SK-N-SH (cell line): ENCODE measurements at regions not wholly inside any gene's neighbourhood (a gene's known extent, or its start where the extent isn't known, plus 50 kb on each side); places are given as distances from the start of the nearest gene placed in this dataset.

Experiments
- CTCF ChIA-PET: fragments of 300-600, 350-600 bp; formaldehyde crosslinking; extraction: SDS; loops from one replicate; lab custom pipeline; 2021; lab: Yijun Ruan, JAX
- POLR2A ChIA-PET: fragments of 350-600 bp; sonication (Branson Sonifier 250); formaldehyde crosslinking; extraction: SDS; loops from one replicate; lab custom pipeline; 2020; ENCODE audit warnings: antibody characterized with exemption, inconsistent platforms; lab: Yijun Ruan, JAX
- DNase-seq: peaks from one replicate; pipeline ENCODE4 v3.0.0; 2012
- H2AFZ ChIP-seq: fragments of 200-600 bp; sonication (generic); 2 replicates; pipeline ENCODE4 v1.8.1; 2016; ENCODE audit warnings: antibody characterized with exemption, mild to moderate bottlenecking, low read depth
- H3F3A ChIP-seq: fragments of 200-600 bp; sonication (generic); replicated peaks from 2 replicates; pipeline ENCODE3; 2016; ENCODE audit warnings: antibody characterized with exemption, mild to moderate bottlenecking; ENCODE audit not compliant: insufficient read depth
- H3K27ac ChIP-seq, 2 experiments: fragments of 200-500 bp in 1 of 2; fragments of 200-600 bp in 1 of 2; sonication (Bioruptor generic) in 1 of 2; sonication (generic), shearing (Covaris generic) in 1 of 2; 2 replicates each; pipeline versions ENCODE4 v1.5.1 to v1.6.1; 2014 to 2016; ENCODE audit warnings: low read depth in 2 of 2, inconsistent platforms in 1 of 2, low read length in 1 of 2, mild to moderate bottlenecking in 1 of 2, mixed read lengths in 1 of 2
- H3K27me3 ChIP-seq: fragments of 200-600 bp; sonication (generic), shearing (Covaris generic); 2 replicates; pipeline ENCODE4 v1.6.1; 2016; ENCODE audit warnings: mixed run types; ENCODE audit not compliant: insufficient read depth
- H3K36me3 ChIP-seq, 2 experiments: fragments of 200-500 bp in 1 of 2; fragments of 200-600 bp in 1 of 2; sonication (Bioruptor generic) in 1 of 2; sonication (generic) in 1 of 2; replicated peaks in 1 of 2; 2 replicates each; pipeline versions ENCODE3 to v1.5.1; 2014 to 2016; ENCODE audit warnings: low read length in 1 of 2, mild to moderate bottlenecking in 1 of 2; ENCODE audit not compliant: insufficient read depth in 2 of 2, control insufficient read depth in 1 of 2
- H3K4me1 ChIP-seq, 2 experiments: fragments of 200-500 bp in 1 of 2; fragments of 200-600 bp in 1 of 2; sonication (Bioruptor generic) in 1 of 2; sonication (generic), shearing (Covaris generic) in 1 of 2; 2 replicates each; pipeline versions ENCODE4 v1.5.1 to v1.6.1; 2014 to 2016; ENCODE audit warnings: low read depth in 1 of 2, low read length in 1 of 2, mixed run types in 1 of 2; ENCODE audit not compliant: insufficient read depth in 2 of 2, control insufficient read depth in 1 of 2
- H3K4me2 ChIP-seq: fragments of 200-600 bp; sonication (generic), shearing (Covaris generic); 2 replicates; pipeline ENCODE4 v1.6.1; 2017; ENCODE audit warnings: mixed run types
- H3K4me3 ChIP-seq, 2 experiments: fragments of 200-500 bp in 1 of 2; fragments of 200-600 bp in 1 of 2; sonication (Bioruptor generic) in 1 of 2; sonication (generic), shearing (Covaris generic) in 1 of 2; 2 replicates each; pipeline versions ENCODE4 v1.5.1 to v1.8.1; 2014 to 2016; ENCODE audit warnings: low read depth in 2 of 2, inconsistent platforms in 1 of 2, low read length in 1 of 2, mild to moderate bottlenecking in 1 of 2, mixed read lengths in 1 of 2, moderate library complexity in 1 of 2
- H3K79me2 ChIP-seq: fragments of 200-600 bp; sonication (generic); 2 replicates; pipeline ENCODE4 v1.8.1; 2017; ENCODE audit warnings: mild to moderate bottlenecking; ENCODE audit not compliant: insufficient read depth
- H3K9ac ChIP-seq: fragments of 200-600 bp; sonication (generic); 2 replicates; pipeline ENCODE4 v1.6.1; 2017; ENCODE audit warnings: mixed run types
- H3K9me2 ChIP-seq: fragments of 200-600 bp; sonication (generic); 2 replicates; pipeline ENCODE4 v1.6.1; 2017; ENCODE audit warnings: mixed run types
- H3K9me3 ChIP-seq: fragments of 200-600 bp; sonication (generic); 2 replicates; pipeline ENCODE4 v1.6.1; 2017; ENCODE audit warnings: mixed run types, mild to moderate bottlenecking, moderate library complexity
- H4K20me1 ChIP-seq: fragments of 200-600 bp; sonication (generic); 2 replicates; pipeline ENCODE4 v1.6.1; 2017; ENCODE audit warnings: mild to moderate bottlenecking, mixed run types; ENCODE audit not compliant: insufficient read depth
- ELF1 ChIP-seq: IDR thresholded peaks from 2 replicates; pipeline ENCODE4 v1.4.0; 2012
- FOSL2 ChIP-seq: IDR thresholded peaks from 2 replicates; pipeline ENCODE4 v1.4.0; 2012; ENCODE audit warnings: low read depth, mild to moderate bottlenecking, moderate library complexity, borderline replicate concordance
- FOXJ3 ChIP-seq: sonication (generic); formaldehyde crosslinking; IDR thresholded peaks from 2 replicates; pipeline ENCODE4 v1.5.1; 2020; ENCODE audit warnings: mild to moderate bottlenecking, missing genetic modification reagents
- FOXM1 ChIP-seq: IDR thresholded peaks from 2 replicates; pipeline ENCODE4 v1.4.0; 2012; ENCODE audit warnings: low read depth, mild to moderate bottlenecking
- GABPA ChIP-seq: IDR thresholded peaks from 2 replicates; pipeline ENCODE4 v1.4.0; 2012; ENCODE audit warnings: low read depth, mild to moderate bottlenecking
- JUND ChIP-seq: IDR thresholded peaks from 2 replicates; pipeline ENCODE4 v1.4.0; 2012
- NRF1 ChIP-seq: IDR thresholded peaks from 2 replicates; pipeline ENCODE4 v1.6.1; 2012; ENCODE audit warnings: low read depth, mild to moderate bottlenecking, low read length
- SIN3A ChIP-seq: IDR thresholded peaks from 2 replicates; pipeline ENCODE4 v1.6.1; 2012; ENCODE audit warnings: low read depth, mild to moderate bottlenecking, low read length, moderate library complexity, borderline replicate concordance
- SMC3 ChIP-seq: IDR thresholded peaks from 2 replicates; pipeline ENCODE4 v1.6.1; 2012; ENCODE audit warnings: low read depth, low read length, improper control_type of control experiment
- TAF1 ChIP-seq: IDR thresholded peaks from 2 replicates; pipeline ENCODE4 v1.6.1; 2012; ENCODE audit warnings: low read depth, mild to moderate bottlenecking, low read length, moderate library complexity, borderline replicate concordance
- TCF12 ChIP-seq: IDR thresholded peaks from 2 replicates; pipeline ENCODE4 v1.4.0; 2012
- TEAD4 ChIP-seq: IDR thresholded peaks from 2 replicates; pipeline ENCODE4 v1.4.0; 2012; ENCODE audit warnings: mild to moderate bottlenecking, borderline replicate concordance; ENCODE audit not compliant: insufficient read depth
- WGBS: methylation state at CpG from one replicate; pipeline ENCODE4 v1.1.6; 2017; ENCODE audit warnings: low lambda C conversion rate; 5-methylcytosine and 5-hydroxymethylcytosine counted together
- TF ChIP-seq, protein P1 (sequence below): IDR thresholded peaks from 2 replicates; pipeline ENCODE4 v1.6.1; 2012; ENCODE audit warnings: mild to moderate bottlenecking, low read depth, low read length, moderate library complexity
- TF ChIP-seq, protein P2 (sequence below): fragments of 150-350 bp; IDR thresholded peaks from 2 replicates; pipeline ENCODE4 v1.6.1; 2017; ENCODE audit warnings: antibody characterized with exemption, low read length, low read depth, borderline replicate concordance

DNA sequence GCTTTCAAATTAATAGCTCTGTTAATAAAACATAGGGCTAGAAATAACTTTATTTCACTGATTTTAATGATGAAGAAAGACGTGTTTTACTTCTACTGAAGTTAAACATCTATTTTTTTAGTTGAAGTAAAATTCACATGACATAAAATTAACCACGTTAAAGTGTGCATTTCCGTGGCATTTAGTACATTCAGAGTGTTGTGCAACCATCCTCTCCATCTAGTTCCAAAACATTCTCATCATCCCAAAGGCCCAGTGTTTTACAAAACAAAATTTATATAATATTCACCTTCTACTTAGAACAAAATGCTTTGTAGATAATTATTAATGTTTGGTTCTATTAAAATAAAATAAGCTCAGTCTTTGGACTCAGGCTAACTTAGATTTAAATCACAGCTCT lies 108.5 kb upstream of the GNG12 start:
- Histone ChIP-seq H3K4me1 (peaks cover 5 to 44% of the 10 kb centered on the region in 2 experiments), H3K9me3 (no peaks in the 10 kb centered on the region), H3F3A (no peaks in the 10 kb centered on the region), H3K79me2 (no peaks in the 10 kb centered on the region; the same call in 1 of the 2 replicates), H3K4me2 (no peak overlapping the region), H2AFZ (no peak overlapping the region), H4K20me1 (no peaks in the 10 kb centered on the region), H3K36me3 (no peaks in the 10 kb centered on the region), H3K9ac (no peak overlapping the region), H3K27ac (no peak overlapping the region), H3K27me3 (no peaks in the 10 kb centered on the region), H3K9me2 (no peaks in the 10 kb centered on the region), H3K4me3 (no peak overlapping the region)
- ChIA-PET CTCF (interaction anchor here (0.8 to 1.7 kb wide), 7 partner anchors 19 to 91 kb away, joined by 3 to 4 read pairs (median 3); no protein-coding TSS in a partner anchor), POLR2A (no interaction called here)
- WGBS, result 67% methylated on average over 3 of the region's 3 CpGs
- TF ChIP-seq FOXM1 (no peak), SMC3 (no peak), FOSL2 (no peak), SIN3A (no peak)
- TF ChIP-seq, protein P1, sequence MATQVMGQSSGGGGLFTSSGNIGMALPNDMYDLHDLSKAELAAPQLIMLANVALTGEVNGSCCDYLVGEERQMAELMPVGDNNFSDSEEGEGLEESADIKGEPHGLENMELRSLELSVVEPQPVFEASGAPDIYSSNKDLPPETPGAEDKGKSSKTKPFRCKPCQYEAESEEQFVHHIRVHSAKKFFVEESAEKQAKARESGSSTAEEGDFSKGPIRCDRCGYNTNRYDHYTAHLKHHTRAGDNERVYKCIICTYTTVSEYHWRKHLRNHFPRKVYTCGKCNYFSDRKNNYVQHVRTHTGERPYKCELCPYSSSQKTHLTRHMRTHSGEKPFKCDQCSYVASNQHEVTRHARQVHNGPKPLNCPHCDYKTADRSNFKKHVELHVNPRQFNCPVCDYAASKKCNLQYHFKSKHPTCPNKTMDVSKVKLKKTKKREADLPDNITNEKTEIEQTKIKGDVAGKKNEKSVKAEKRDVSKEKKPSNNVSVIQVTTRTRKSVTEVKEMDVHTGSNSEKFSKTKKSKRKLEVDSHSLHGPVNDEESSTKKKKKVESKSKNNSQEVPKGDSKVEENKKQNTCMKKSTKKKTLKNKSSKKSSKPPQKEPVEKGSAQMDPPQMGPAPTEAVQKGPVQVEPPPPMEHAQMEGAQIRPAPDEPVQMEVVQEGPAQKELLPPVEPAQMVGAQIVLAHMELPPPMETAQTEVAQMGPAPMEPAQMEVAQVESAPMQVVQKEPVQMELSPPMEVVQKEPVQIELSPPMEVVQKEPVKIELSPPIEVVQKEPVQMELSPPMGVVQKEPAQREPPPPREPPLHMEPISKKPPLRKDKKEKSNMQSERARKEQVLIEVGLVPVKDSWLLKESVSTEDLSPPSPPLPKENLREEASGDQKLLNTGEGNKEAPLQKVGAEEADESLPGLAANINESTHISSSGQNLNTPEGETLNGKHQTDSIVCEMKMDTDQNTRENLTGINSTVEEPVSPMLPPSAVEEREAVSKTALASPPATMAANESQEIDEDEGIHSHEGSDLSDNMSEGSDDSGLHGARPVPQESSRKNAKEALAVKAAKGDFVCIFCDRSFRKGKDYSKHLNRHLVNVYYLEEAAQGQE, result no peak
- no peak for DNase-seq

DNA sequence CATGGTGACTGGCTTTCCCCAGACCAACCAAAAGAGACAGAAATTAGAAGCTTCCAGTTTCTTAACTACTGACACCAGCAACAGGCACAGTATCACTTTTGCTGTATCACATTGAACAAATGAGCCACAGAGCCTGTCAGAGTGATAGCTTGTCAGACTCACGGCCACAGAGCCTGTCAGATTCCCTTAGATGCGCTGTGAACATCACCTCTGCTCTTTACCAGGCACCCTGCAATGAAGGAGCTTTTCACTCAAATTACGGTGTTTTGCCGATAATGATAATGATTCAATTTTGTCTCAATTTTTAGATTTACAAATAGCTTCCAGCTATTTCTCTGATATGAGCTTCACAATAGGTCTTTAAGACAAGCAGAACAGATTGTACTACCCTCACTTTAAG lies 107.9 kb upstream of the GNG12 start:
- Histone ChIP-seq H3K27ac (peak overlapping the region in 1 of 2 experiments; percentile 34; a peak in 1 of 4 replicates), H3F3A (no peaks in the 10 kb centered on the region), H3K4me1 (peaks cover 5 to 38% of the 10 kb centered on the region in 2 experiments), H3K79me2 (no peaks in the 10 kb centered on the region; the same call in 1 of the 2 replicates), H3K9me3 (no peaks in the 10 kb centered on the region), H3K27me3 (no peaks in the 10 kb centered on the region), H3K36me3 (no peaks in the 10 kb centered on the region), H4K20me1 (no peaks in the 10 kb centered on the region), H3K4me3 (no peak overlapping the region), H2AFZ (no peak overlapping the region), H3K9me2 (no peaks in the 10 kb centered on the region), H3K4me2 (no peak overlapping the region)
- ChIA-PET CTCF (interaction anchor here (0.5 to 1.7 kb wide), 8 partner anchors 19 to 177 kb away, joined by 3 to 4 read pairs (median 3); no protein-coding TSS in a partner anchor), POLR2A (no interaction called here)
- DNase-seq, result no peak
- TF ChIP-seq ELF1 (no peak), TEAD4 (no peak), JUND (no peak), TCF12 (no peak), NRF1 (no peak), GABPA (no peak), FOXJ3 (CRISPR knock-in tag) (no peak), TAF1 (no peak)
- TF ChIP-seq, protein P1, result no peak
- TF ChIP-seq, protein P2, sequence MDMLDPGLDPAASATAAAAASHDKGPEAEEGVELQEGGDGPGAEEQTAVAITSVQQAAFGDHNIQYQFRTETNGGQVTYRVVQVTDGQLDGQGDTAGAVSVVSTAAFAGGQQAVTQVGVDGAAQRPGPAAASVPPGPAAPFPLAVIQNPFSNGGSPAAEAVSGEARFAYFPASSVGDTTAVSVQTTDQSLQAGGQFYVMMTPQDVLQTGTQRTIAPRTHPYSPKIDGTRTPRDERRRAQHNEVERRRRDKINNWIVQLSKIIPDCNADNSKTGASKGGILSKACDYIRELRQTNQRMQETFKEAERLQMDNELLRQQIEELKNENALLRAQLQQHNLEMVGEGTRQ, result no peak
- TF ChIP-seq, all 33 proteins: peak for 0
- WGBS, result 88% methylated on average over 4 of the region's 4 CpGs
- no peak overlapping the region for H3K9ac ChIP-seq
